ENCODE measurements at regions not wholly inside any gene's neighbourhood (a gene's known extent, or its start where the extent isn't known, plus 50 kb on each side); places are given as distances from the start of the nearest gene placed in this dataset.

DNA sequence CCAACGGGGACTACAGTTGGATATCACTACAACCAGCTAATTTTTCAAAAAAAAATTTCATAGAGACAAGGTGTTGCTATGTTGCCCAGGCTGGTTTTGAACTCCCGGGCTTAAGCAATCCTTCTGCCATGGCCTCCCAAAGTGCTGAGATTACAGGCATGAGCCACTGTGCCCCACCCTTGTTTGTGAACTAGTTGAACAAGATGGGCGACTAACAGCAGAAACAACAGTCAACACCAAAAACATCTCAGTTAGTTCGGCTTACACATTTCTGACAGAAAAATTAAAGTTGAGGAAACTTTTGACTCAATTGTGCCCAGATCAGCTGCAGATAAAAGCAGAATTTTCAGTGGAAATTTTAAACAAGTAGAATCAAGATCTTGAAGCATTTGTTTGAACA, 470.1 kb downstream of the TLE4 start:
- Histone ChIP-seq H3K9ac (ENCODE audit: low read length) (no peak overlapping the region), H4K20me1 (ENCODE audit: insufficient read depth, low read depth, low read length) (no peaks in the 10 kb centered on the region), H3K27ac (ENCODE audit: low read length) (no peak overlapping the region), H3K9me3 (ENCODE audit: low read length) (no peaks in the 10 kb centered on the region), H3K4me2 (ENCODE audit: low read depth, low read length, poor library complexity, severe bottlenecking) (no peak overlapping the region), H3K4me3 (ENCODE audit: low read length) (no peak overlapping the region), H3K79me2 (ENCODE audit: low read length) (no peaks in the 10 kb centered on the region), H3K36me3 (ENCODE audit: insufficient read depth, low read length) (no peaks in the 10 kb centered on the region), H2AFZ (ENCODE audit: low read length) (no peak overlapping the region), H3K4me1 (ENCODE audit: low read length) (0 out of 2 replicates have a peak, but pooled peaks cover 3% of the 10 kb centered on the region), H3K9me2 (replicated peaks; ENCODE audit: insufficient read depth, low read length) (no peaks in the 10 kb centered on the region), H3K27me3 (ENCODE audit: low read length) (no peaks in the 10 kb centered on the region)
- no peak for DNase-seq

DNA sequence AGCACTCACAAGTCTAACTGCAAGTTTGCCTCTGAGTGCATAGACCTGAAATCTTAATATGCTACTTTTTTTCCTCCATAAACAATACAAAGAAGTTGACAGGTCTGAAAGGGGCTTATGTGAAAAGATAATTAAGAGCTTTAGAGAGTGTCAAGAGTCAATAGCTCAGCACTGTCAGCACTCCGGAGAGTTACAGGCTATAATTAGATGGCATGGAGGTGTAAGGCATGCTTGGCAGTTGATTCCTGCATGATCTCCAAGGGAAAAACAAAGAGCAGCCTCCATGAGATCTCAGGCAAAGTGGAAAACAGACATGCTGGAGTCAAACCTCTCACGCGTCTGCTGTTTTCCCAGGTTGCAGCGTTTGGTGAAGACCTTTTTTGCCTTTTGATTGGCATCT, 468.7 kb downstream of the TLE4 start:
- Histone ChIP-seq H3K4me2 (ENCODE audit: low read depth, low read length, poor library complexity, severe bottlenecking) (no peak overlapping the region), H3K27me3 (ENCODE audit: low read length) (no peaks in the 10 kb centered on the region), H3K79me2 (ENCODE audit: low read length) (no peaks in the 10 kb centered on the region), H4K20me1 (ENCODE audit: insufficient read depth, low read depth, low read length) (no peaks in the 10 kb centered on the region), H3K27ac (ENCODE audit: low read length) (no peak overlapping the region), H3K9me2 (replicated peaks; ENCODE audit: insufficient read depth, low read length) (no peaks in the 10 kb centered on the region), H2AFZ (ENCODE audit: low read length) (no peak overlapping the region), H3K36me3 (ENCODE audit: insufficient read depth, low read length) (no peaks in the 10 kb centered on the region), H3K9me3 (ENCODE audit: low read length) (no peaks in the 10 kb centered on the region), H3K9ac (ENCODE audit: low read length) (no peak overlapping the region), H3K4me3 (ENCODE audit: low read length) (no peak overlapping the region), H3K4me1 (ENCODE audit: low read length) (no peaks in the 10 kb centered on the region)
- no peak for DNase-seq

DNA sequence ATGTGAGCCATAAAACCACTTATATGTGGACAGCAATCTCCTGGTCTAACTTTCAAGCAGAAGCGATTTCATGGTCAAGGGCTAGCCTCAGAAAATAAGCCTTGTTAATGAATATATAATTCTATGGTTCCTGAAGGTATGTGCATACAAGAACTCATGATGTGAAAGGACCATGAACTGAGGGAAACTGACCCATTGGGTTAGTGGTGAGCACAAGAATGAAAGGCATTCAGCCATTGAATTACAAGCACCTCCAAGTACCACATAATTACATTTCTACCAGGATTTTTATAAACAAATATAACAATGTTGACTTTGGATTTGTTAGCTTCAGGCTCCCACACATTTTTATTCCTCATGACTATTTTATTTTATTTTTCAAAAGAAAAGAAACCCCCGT, 459.0 kb downstream of the TLE4 start:
- H3K4me1 ChIP-seq (ENCODE audit: low read length), result no peaks in the 10 kb centered on the region
- H3K9ac ChIP-seq (ENCODE audit: low read length), result no peak overlapping the region
- H2AFZ ChIP-seq (ENCODE audit: low read length), result no peak overlapping the region
- H3K27ac ChIP-seq (ENCODE audit: low read length), result no peak overlapping the region
- no peaks in the 10 kb centered on the region for H4K20me1 ChIP-seq (ENCODE audit: insufficient read depth, low read depth, low read length)
- no peak overlapping the region for H3K4me3 ChIP-seq (ENCODE audit: low read length)
- H3K79me2 ChIP-seq (ENCODE audit: low read length), result no peaks in the 10 kb centered on the region
- H3K36me3 ChIP-seq (ENCODE audit: insufficient read depth, low read length), result no peaks in the 10 kb centered on the region
- no peaks in the 10 kb centered on the region for H3K9me3 ChIP-seq (ENCODE audit: low read length)
- H3K9me2 ChIP-seq (replicated peaks; ENCODE audit: insufficient read depth, low read length), result no peaks in the 10 kb centered on the region
- no peak for DNase-seq
- no peak overlapping the region for H3K4me2 ChIP-seq (ENCODE audit: low read depth, low read length, poor library complexity, severe bottlenecking)
- no peaks in the 10 kb centered on the region for H3K27me3 ChIP-seq (ENCODE audit: low read length)

DNA sequence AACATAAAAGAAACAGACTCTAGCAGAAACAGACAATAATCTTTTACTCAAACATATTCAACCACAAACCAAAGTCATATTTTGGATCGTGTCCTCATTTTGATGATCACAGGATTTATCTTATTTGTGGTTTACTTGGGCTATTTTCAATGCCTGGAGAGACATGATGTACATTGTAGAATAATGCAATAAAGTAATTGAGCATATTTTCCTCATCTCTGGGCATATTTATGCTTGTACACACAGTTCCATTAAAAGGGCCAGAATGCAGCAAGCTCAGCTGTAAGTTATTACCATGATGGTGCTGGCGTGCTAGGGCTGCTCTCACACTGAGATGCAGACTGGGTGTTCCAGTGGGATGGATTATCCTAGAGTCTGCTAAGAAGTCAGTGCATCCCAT, 456.7 kb downstream of the TLE4 start:
- no peaks in the 10 kb centered on the region for H3K27me3 ChIP-seq (ENCODE audit: low read length)
- no peaks in the 10 kb centered on the region for H3K9me3 ChIP-seq (ENCODE audit: low read length)
- no peaks in the 10 kb centered on the region for H3K4me1 ChIP-seq (ENCODE audit: low read length)
- H3K4me3 ChIP-seq (ENCODE audit: low read length), result no peak overlapping the region
- H4K20me1 ChIP-seq (ENCODE audit: insufficient read depth, low read depth, low read length), result no peaks in the 10 kb centered on the region
- no peaks in the 10 kb centered on the region for H3K79me2 ChIP-seq (ENCODE audit: low read length)
- H3K27ac ChIP-seq (ENCODE audit: low read length), result no peak overlapping the region
- H3K4me2 ChIP-seq (ENCODE audit: low read depth, low read length, poor library complexity, severe bottlenecking), result no peak overlapping the region
- no peak overlapping the region for H2AFZ ChIP-seq (ENCODE audit: low read length)
- no peak for DNase-seq
- H3K9me2 ChIP-seq (replicated peaks; ENCODE audit: insufficient read depth, low read length), result no peaks in the 10 kb centered on the region
- no peak overlapping the region for H3K9ac ChIP-seq (ENCODE audit: low read length)
- no peaks in the 10 kb centered on the region for H3K36me3 ChIP-seq (ENCODE audit: insufficient read depth, low read length)

DNA sequence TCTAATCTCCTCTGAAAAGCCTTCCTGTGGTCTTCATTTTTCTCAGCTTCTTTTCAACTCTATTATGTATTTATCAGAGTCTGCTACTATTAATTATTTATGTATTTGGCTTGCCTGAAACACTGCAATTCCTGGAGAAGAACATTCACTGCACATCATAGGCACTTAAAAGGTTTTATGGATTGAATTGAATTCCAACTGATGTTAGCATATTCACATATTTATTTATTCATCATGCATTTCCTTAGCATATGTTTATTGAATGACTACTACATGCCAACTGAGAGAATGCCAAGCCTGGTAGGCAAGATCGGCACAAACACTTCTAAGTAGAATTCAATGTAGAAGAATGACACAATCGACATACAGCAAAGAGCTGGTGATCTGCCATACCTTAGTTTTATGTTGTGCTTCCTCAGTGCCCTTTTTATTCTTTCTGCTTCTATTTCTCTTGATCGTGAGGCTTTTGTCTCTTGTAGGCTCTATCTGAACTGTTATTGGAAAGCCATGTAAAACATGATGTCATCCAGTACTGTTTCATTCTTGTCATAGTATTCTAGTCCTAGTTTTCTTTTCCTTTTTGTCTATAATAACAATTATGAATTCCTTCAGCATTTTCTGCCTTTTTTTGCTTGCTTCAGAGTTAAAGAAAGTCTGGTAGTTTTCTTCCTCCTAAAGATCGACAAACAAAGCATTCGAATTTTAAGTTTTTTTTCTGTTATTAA, 454.2 kb downstream of the TLE4 start:
- Histone ChIP-seq H3K9me2 (replicated peaks; ENCODE audit: insufficient read depth, low read length) (no peaks in the 10 kb centered on the region), H3K27ac (ENCODE audit: low read length) (no peak overlapping the region), H3K4me2 (ENCODE audit: low read depth, low read length, poor library complexity, severe bottlenecking) (no peak overlapping the region), H3K36me3 (ENCODE audit: insufficient read depth, low read length) (no peaks in the 10 kb centered on the region), H3K4me1 (ENCODE audit: low read length) (no peaks in the 10 kb centered on the region), H3K9me3 (ENCODE audit: low read length) (no peaks in the 10 kb centered on the region), H3K27me3 (ENCODE audit: low read length) (no peaks in the 10 kb centered on the region), H2AFZ (ENCODE audit: low read length) (no peak overlapping the region), H3K79me2 (ENCODE audit: low read length) (no peaks in the 10 kb centered on the region), H3K4me3 (ENCODE audit: low read length) (no peak overlapping the region), H4K20me1 (ENCODE audit: insufficient read depth, low read depth, low read length) (no peaks in the 10 kb centered on the region), H3K9ac (ENCODE audit: low read length) (no peak overlapping the region)
- no peak for DNase-seq

DNA sequence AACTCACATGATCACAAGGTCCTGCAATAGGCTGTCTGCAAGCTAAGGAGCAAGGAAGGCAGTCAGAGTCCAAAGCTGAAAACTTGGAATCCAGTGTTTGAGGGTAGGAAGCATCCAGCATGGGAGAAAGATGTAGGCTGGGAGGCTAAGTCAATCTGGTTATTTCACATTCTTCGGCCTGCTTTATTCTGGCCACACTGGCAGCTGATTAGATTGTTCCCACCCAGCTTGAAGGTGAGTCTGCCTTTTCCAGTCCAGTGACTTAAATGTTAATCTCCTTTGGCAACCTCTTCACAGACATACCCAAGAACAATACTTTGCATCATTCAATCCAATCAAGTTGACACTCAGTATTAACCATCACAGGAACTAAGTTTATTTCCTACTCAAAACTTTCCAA, 453.4 kb downstream of the TLE4 start:
- H3K79me2 ChIP-seq (ENCODE audit: low read length), result no peaks in the 10 kb centered on the region
- no peak for DNase-seq
- H4K20me1 ChIP-seq (ENCODE audit: insufficient read depth, low read depth, low read length), result no peaks in the 10 kb centered on the region
- H3K9me3 ChIP-seq (ENCODE audit: low read length), result no peaks in the 10 kb centered on the region
- H2AFZ ChIP-seq (ENCODE audit: low read length), result no peak overlapping the region
- no peaks in the 10 kb centered on the region for H3K4me1 ChIP-seq (ENCODE audit: low read length)
- H3K27ac ChIP-seq (ENCODE audit: low read length), result no peak overlapping the region
- H3K4me3 ChIP-seq (ENCODE audit: low read length), result no peak overlapping the region
- H3K36me3 ChIP-seq (ENCODE audit: insufficient read depth, low read length), result no peaks in the 10 kb centered on the region
- H3K9ac ChIP-seq (ENCODE audit: low read length), result no peak overlapping the region
- H3K4me2 ChIP-seq (ENCODE audit: low read depth, low read length, poor library complexity, severe bottlenecking), result no peak overlapping the region
- H3K27me3 ChIP-seq (ENCODE audit: low read length), result no peaks in the 10 kb centered on the region
- no peaks in the 10 kb centered on the region for H3K9me2 ChIP-seq (replicated peaks; ENCODE audit: insufficient read depth, low read length)

DNA sequence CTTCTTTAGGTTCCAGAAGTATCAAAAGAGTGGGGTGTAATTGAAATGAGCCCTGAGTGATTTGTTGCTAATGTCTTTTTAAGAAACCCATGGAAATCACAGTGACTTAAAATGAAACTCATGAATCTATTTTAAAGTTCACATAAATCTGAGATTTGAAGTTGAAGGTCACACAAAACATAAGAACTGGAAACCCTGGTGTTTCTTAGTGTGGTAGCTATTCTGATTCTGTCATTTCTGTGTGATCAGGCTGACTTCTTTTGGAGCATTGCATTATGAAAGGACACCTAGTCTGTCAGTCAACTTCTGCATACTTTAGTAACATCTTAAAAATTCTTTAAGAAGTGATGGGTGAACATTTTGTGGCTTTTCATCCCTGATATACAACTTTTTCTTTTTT, 448.8 kb downstream of the TLE4 start:
- Histone ChIP-seq H3K79me2 (ENCODE audit: low read length) (no peaks in the 10 kb centered on the region), H3K4me2 (ENCODE audit: low read depth, low read length, poor library complexity, severe bottlenecking) (no peak overlapping the region), H3K9ac (ENCODE audit: low read length) (no peak overlapping the region), H3K4me3 (ENCODE audit: low read length) (no peak overlapping the region), H3K9me2 (replicated peaks; ENCODE audit: insufficient read depth, low read length) (no peaks in the 10 kb centered on the region), H4K20me1 (ENCODE audit: insufficient read depth, low read depth, low read length) (no peaks in the 10 kb centered on the region), H3K36me3 (ENCODE audit: insufficient read depth, low read length) (no peaks in the 10 kb centered on the region), H3K4me1 (ENCODE audit: low read length) (no peaks in the 10 kb centered on the region), H3K27me3 (ENCODE audit: low read length) (no peaks in the 10 kb centered on the region), H3K27ac (ENCODE audit: low read length) (no peak overlapping the region), H2AFZ (ENCODE audit: low read length) (no peak overlapping the region), H3K9me3 (ENCODE audit: low read length) (no peaks in the 10 kb centered on the region)
- no peak for DNase-seq

DNA sequence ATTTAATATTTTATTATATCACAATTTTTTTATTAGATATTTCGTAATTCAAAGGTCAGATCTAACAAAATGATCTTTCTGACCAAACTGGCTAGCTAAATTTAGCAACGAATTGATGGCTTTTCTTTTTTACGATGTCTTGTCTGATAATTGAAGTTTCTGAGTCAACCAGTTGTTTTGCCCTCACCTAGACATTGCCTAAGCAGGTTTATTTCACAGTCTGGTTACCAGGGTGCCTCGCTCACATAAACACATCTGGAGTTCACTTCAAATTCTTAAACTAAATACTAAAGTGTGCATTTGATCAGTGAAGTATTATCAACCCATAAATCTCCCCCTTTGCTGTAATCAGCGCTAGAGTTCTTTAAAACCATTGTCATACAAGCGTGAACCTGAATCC, 448.3 kb downstream of the TLE4 start:
- no peaks in the 10 kb centered on the region for H3K79me2 ChIP-seq (ENCODE audit: low read length)
- H3K9ac ChIP-seq (ENCODE audit: low read length), result no peak overlapping the region

More for the DNA sequence above, 448.3 kb downstream of the TLE4 start:
- Histone ChIP-seq H3K36me3 (ENCODE audit: insufficient read depth, low read length) (no peaks in the 10 kb centered on the region), H3K9me3 (ENCODE audit: low read length) (0 out of 2 replicates have a peak, but pooled peaks cover 3% of the 10 kb centered on the region), H3K4me1 (ENCODE audit: low read length) (no peaks in the 10 kb centered on the region), H3K4me3 (ENCODE audit: low read length) (no peak overlapping the region), H4K20me1 (ENCODE audit: insufficient read depth, low read depth, low read length) (no peaks in the 10 kb centered on the region), H3K27me3 (ENCODE audit: low read length) (no peaks in the 10 kb centered on the region), H3K27ac (ENCODE audit: low read length) (no peak overlapping the region), H3K4me2 (ENCODE audit: low read depth, low read length, poor library complexity, severe bottlenecking) (no peak overlapping the region), H2AFZ (ENCODE audit: low read length) (no peak overlapping the region), H3K9me2 (replicated peaks; ENCODE audit: insufficient read depth, low read length) (no peaks in the 10 kb centered on the region)
- no peak for DNase-seq

All from Karpas-422 (cell line).